AG04450 (cell line): ENCODE measurements at regions not wholly inside any gene's neighbourhood (a gene's known extent, or its start where the extent isn't known, plus 50 kb on each side); places are given as distances from the start of the nearest gene placed in this dataset.

Experiments
- CTCF ChIA-PET: fragments of 300-600, 350-600 bp; formaldehyde crosslinking; extraction: SDS; loops from one replicate; lab custom pipeline; 2022; ENCODE audit warnings: antibody characterized with exemption, inconsistent platforms; lab: Charles Lee
- POLR2A ChIA-PET: fragments of 350-600 bp; formaldehyde crosslinking; extraction: SDS; loops from one replicate; lab custom pipeline; 2021; ENCODE audit warnings: antibody characterized with exemption, inconsistent platforms; lab: Yijun Ruan, JAX
- DNase-seq: peaks from one replicate; pipeline ENCODE4 v3.0.0-alpha.2; 2011; ENCODE audit warnings: low read depth, low spot score
- H3K27ac ChIP-seq: one replicate; pipeline ENCODE4 v1.5.1; 2012; ENCODE audit warnings: low read depth, low read length, control low read depth
- H3K27me3 ChIP-seq: one replicate; pipeline ENCODE4 v1.6.0; 2012; ENCODE audit warnings: low read length; ENCODE audit not compliant: control insufficient read depth, insufficient read depth
- H3K4me3 ChIP-seq: 2 replicates; pipeline ENCODE4 v1.5.1; 2011; ENCODE audit warnings: mild to moderate bottlenecking, low read depth, low read length, control low read depth
- H3K9me3 ChIP-seq: 2 replicates; pipeline ENCODE4 v1.5.1; 2012; ENCODE audit warnings: low read length; ENCODE audit not compliant: control insufficient read depth, insufficient read depth
- CTCF ChIP-seq: IDR thresholded peaks from 2 replicates; pipeline ENCODE4 v1.5.1; 2011; ENCODE audit warnings: low read depth, low read length, control low read depth, inconsistent platforms

GRCh38 chr10:44715136-44715535 is 196.0 kb upstream of the TMEM72 start:
- POLR2A ChIA-PET: interaction anchor here (0.8 kb wide), 1 partner anchor 9 kb away, joined by 3 read pairs; no protein-coding TSS in a partner anchor
- DNase-seq: peak; percentile 47
- H3K9me3 ChIP-seq: no peaks in the 10 kb centered on the region
- no peak overlapping the region for H3K4me3 ChIP-seq
- H3K27me3 ChIP-seq: no peaks in the 10 kb centered on the region
- CTCF ChIA-PET: interaction anchor here (0.7 kb wide), 1 partner anchor 18 kb away, joined by 3 read pairs; no protein-coding TSS in a partner anchor
- H3K27ac ChIP-seq: peak overlapping the region; percentile 33
- no peak for TF ChIP-seq CTCF

DNA sequence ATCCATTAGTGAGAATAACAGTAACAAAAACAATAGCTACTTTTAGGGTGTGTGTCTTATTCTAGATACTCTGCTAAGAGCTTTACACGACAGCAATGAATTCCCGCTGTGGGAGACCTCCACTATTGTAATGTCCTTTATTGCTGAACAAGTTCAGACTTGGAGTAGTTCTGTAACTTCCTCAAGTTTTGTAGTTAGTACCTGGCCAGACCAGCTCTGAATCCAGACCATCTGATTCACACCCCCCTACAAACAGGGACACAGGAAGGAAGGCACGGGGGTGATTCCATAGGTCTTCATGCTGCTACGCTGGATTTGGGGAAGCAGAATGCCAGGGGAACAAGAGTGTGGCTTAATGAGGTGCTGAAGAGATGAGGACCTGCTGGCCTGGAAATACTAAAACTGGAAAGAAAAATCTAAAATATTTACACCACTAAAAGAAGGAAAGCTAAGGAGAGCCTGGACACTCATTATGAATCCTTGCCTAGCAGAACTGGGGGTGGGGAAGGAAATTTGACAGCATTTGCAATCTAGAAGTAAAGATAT is 194.6 kb upstream of the TMEM72 start:
- CTCF ChIA-PET: interaction anchor here (0.7 to 1.0 kb wide), 2 partner anchors 17 to 19 kb away, joined by 4 read pairs; no protein-coding TSS in a partner anchor
- no peaks in the 10 kb centered on the region for H3K9me3 ChIP-seq
- POLR2A ChIA-PET: no interaction called here

GRCh38 chr10:44723082-44723481 is 188.1 kb upstream of the TMEM72 start:
- H3K27ac ChIP-seq: no peak overlapping the region
- no peak for DNase-seq
- H3K9me3 ChIP-seq: no peaks in the 10 kb centered on the region
- no peak overlapping the region for H3K4me3 ChIP-seq
- TF ChIP-seq CTCF: no peak
- CTCF ChIA-PET: no interaction called here
- no peaks in the 10 kb centered on the region for H3K27me3 ChIP-seq
- POLR2A ChIA-PET: no interaction called here

More for the DNA sequence above, 194.6 kb upstream of the TMEM72 start:
- Histone ChIP-seq H3K27me3 (no peaks in the 10 kb centered on the region), H3K27ac (no peak overlapping the region), H3K4me3 (no peak overlapping the region)
- DNase-seq: no peak
- TF ChIP-seq CTCF: no peak

- ChIA-PET CTCF (no interaction called here), POLR2A (no interaction called here)
- H3K27ac ChIP-seq: no peak overlapping the region
- no peak for DNase-seq
- no peaks in the 10 kb centered on the region for H3K9me3 ChIP-seq
- no peaks in the 10 kb centered on the region for H3K27me3 ChIP-seq
- no peak overlapping the region for H3K4me3 ChIP-seq
- no peak for TF ChIP-seq CTCF
Measured at GRCh38 chr10:44723619-44724325, 187.4 kb upstream of the TMEM72 start.
